ENCODE measurements at regions not wholly inside any gene's neighbourhood (a gene's known extent, or its start where the extent isn't known, plus 50 kb on each side); places are given as distances from the start of the nearest gene placed in this dataset.

DNA sequence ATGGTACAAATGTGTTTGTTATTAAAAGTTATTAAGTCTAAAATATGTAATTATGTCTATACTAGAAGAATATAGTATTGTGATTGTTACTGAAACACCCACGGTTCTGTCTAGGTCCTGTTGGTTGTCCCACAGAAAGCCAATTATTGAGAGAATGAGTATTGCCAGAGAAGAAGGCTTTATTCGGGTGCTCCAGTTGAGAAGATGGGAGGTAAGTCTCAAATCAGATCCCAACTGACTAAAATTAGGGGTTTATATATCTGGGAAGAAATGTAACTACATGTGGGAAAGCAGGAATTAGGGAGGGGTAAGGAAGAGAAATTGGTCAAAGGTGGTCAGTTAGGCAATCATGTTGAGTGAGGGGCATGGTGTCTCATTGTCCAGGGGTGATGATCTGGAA is 798.4 kb downstream of the PCDH17 start:
- TF ChIP-seq FOXP2 (optimal IDR thresholded peaks at IDR 0.05; ENCODE audit: borderline replicate concordance, extremely low read depth, extremely low read length, insufficient read depth) (no peak), SIN3A (IDR thresholded peaks at IDR 0.05; ENCODE audit: borderline replicate concordance, insufficient read depth, low read length) (no peak), POLR2AphosphoS5 (IDR thresholded peaks at IDR 0.05; ENCODE audit: low read depth, low read length) (no peak)
- TF ChIP-seq, protein P1, sequence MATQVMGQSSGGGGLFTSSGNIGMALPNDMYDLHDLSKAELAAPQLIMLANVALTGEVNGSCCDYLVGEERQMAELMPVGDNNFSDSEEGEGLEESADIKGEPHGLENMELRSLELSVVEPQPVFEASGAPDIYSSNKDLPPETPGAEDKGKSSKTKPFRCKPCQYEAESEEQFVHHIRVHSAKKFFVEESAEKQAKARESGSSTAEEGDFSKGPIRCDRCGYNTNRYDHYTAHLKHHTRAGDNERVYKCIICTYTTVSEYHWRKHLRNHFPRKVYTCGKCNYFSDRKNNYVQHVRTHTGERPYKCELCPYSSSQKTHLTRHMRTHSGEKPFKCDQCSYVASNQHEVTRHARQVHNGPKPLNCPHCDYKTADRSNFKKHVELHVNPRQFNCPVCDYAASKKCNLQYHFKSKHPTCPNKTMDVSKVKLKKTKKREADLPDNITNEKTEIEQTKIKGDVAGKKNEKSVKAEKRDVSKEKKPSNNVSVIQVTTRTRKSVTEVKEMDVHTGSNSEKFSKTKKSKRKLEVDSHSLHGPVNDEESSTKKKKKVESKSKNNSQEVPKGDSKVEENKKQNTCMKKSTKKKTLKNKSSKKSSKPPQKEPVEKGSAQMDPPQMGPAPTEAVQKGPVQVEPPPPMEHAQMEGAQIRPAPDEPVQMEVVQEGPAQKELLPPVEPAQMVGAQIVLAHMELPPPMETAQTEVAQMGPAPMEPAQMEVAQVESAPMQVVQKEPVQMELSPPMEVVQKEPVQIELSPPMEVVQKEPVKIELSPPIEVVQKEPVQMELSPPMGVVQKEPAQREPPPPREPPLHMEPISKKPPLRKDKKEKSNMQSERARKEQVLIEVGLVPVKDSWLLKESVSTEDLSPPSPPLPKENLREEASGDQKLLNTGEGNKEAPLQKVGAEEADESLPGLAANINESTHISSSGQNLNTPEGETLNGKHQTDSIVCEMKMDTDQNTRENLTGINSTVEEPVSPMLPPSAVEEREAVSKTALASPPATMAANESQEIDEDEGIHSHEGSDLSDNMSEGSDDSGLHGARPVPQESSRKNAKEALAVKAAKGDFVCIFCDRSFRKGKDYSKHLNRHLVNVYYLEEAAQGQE (IDR thresholded peaks at IDR 0.05; ENCODE audit: insufficient read depth in 1 of 2, low read depth in 2 of 2, low read length in 2 of 2): no peak

DNA sequence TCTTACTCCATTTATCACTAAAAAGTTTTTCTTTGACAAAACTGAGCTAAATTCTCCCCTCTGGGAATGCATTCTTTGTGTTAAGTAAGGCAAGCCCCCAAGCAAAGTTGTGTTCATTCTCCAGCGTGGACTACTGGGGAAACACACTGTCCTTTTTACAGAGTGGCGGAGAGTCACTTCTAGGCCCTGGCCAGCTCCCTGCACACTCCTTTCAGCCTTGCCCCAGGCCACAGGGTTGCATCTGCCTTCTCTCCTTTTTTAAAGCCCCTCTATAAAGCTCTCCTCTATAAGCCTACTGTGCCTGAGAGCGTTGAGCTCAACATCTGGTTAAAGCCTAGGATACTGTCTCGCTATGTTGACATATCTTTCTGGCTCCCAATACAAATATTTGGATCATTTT is 803.4 kb downstream of the PCDH17 start:
- TF ChIP-seq, protein P1 (IDR thresholded peaks at IDR 0.05; ENCODE audit: insufficient read depth in 1 of 2, low read depth in 2 of 2, low read length in 2 of 2): no peak

DNA sequence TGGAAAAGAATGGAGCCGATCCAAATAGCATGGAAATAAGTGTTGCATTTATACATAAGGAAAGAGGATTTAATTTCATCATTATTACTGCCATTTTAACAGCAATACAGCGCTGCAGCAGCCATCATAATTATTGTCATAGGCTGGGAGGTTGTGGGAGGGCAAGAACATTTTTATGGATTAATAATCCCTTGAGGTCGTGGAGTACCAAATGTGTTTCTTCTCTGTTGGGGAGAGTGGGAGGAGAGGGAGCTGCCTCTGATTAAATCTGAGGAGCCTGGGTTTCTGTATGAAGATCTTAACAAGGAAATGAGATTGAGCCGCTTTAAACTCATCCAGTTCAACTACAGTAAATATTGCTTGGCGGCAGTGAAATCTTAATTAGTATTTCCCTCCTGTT is 805.9 kb downstream of the PCDH17 start:
- TF ChIP-seq POLR2AphosphoS5 (IDR thresholded peaks at IDR 0.05; ENCODE audit: low read depth, low read length) (no peak), SIN3A (IDR thresholded peaks at IDR 0.05; ENCODE audit: borderline replicate concordance, insufficient read depth, low read length) (no peak), TAF1 (IDR thresholded peaks at IDR 0.05; ENCODE audit: borderline replicate concordance, insufficient read depth, low read length) (no peak), FOXP2 (optimal IDR thresholded peaks at IDR 0.05; ENCODE audit: borderline replicate concordance, extremely low read depth, extremely low read length, insufficient read depth) (no peak)
- TF ChIP-seq, protein P1 (IDR thresholded peaks at IDR 0.05; ENCODE audit: insufficient read depth in 1 of 2, low read depth in 2 of 2, low read length in 2 of 2): no peak

DNA sequence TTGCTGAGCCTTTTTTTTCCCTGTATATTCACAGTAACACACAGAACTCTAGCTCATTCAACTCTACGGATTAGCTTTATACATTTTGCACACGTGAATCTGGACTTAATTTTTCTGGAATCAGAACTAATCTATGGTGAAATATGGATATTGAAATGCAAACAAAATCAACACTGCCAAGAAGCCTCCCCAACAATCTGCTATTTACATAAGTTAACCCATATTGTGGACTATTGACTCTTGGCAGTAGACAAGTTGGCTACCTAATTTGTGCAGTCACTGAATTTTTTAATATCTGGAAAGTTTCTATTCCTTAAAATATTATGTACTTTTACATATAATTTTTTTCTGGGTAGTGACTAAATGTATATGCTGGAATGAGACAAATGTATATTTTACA is 815.4 kb downstream of the PCDH17 start:
- TF ChIP-seq POLR2AphosphoS5 (IDR thresholded peaks at IDR 0.05; ENCODE audit: low read depth, low read length) (no peak), TAF1 (IDR thresholded peaks at IDR 0.05; ENCODE audit: borderline replicate concordance, insufficient read depth, low read length) (no peak), FOXP2 (optimal IDR thresholded peaks at IDR 0.05; ENCODE audit: borderline replicate concordance, extremely low read depth, extremely low read length, insufficient read depth) (no peak), SIN3A (IDR thresholded peaks at IDR 0.05; ENCODE audit: borderline replicate concordance, insufficient read depth, low read length) (no peak)
- TF ChIP-seq, protein P1 (IDR thresholded peaks at IDR 0.05; ENCODE audit: insufficient read depth in 1 of 2, low read depth in 2 of 2, low read length in 2 of 2): no peak

DNA sequence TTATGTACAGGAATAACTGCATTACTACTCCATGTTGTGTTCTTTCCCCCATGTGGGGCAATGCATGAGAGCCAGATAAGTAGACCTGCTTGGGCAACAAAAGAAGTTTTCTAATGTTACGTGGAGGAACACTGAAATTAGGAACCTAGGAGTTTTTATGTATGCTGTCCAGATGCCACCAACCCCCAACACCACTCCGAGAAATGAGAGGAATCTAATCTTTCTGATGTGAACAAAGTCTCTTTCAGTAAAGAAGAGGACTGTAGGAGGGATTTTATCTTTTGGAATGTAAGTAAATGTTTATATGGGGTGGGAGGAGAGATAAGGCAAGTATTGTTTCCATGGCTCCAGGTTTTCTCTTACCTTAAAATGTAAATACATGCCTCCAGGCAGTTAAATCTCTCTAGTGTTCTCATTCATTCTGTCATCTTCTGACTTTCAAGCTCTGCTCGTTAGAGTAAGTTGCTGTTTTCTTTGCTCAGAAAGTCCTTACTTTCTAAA is 820.6 kb downstream of the PCDH17 start:
- TF ChIP-seq TAF1 (IDR thresholded peaks at IDR 0.05; ENCODE audit: borderline replicate concordance, insufficient read depth, low read length): no peak
- no peak for TF ChIP-seq FOXP2 (optimal IDR thresholded peaks at IDR 0.05; ENCODE audit: borderline replicate concordance, extremely low read depth, extremely low read length, insufficient read depth)
- TF ChIP-seq POLR2AphosphoS5 (IDR thresholded peaks at IDR 0.05; ENCODE audit: low read depth, low read length): no peak
- TF ChIP-seq SIN3A (IDR thresholded peaks at IDR 0.05; ENCODE audit: borderline replicate concordance, insufficient read depth, low read length): no peak
- TF ChIP-seq, protein P1 (IDR thresholded peaks at IDR 0.05; ENCODE audit: insufficient read depth in 1 of 2, low read depth in 2 of 2, low read length in 2 of 2): no peak
